ENCODE measurements at regions not wholly inside any gene's neighbourhood (a gene's known extent, or its start where the extent isn't known, plus 50 kb on each side); places are given as distances from the start of the nearest gene placed in this dataset.

DNA sequence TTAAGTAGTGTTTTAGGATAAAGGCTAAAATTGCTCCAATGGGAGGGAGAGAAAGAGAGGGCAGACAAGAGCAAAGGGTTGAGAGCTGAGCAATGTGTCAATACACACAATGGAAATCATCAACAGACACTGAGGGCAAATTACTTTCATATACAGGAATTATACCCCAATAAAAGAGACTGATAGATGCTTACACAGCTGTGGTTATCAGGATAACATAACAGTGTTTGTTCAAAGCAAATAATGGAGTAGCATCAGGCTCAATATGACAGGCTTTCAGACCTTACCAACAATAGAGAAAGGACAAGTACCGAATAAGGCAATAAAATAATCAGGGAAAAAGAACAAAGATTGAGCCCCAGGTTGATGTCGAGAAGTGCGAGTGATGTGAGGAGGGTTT is 53.4 kb upstream of the DIO2 start:
- TF ChIP-seq, protein P1, sequence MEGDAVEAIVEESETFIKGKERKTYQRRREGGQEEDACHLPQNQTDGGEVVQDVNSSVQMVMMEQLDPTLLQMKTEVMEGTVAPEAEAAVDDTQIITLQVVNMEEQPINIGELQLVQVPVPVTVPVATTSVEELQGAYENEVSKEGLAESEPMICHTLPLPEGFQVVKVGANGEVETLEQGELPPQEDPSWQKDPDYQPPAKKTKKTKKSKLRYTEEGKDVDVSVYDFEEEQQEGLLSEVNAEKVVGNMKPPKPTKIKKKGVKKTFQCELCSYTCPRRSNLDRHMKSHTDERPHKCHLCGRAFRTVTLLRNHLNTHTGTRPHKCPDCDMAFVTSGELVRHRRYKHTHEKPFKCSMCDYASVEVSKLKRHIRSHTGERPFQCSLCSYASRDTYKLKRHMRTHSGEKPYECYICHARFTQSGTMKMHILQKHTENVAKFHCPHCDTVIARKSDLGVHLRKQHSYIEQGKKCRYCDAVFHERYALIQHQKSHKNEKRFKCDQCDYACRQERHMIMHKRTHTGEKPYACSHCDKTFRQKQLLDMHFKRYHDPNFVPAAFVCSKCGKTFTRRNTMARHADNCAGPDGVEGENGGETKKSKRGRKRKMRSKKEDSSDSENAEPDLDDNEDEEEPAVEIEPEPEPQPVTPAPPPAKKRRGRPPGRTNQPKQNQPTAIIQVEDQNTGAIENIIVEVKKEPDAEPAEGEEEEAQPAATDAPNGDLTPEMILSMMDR (IDR thresholded peaks at IDR 0.05) = no peak

Measured in LNCAP (cell line).